GM18498 (cell line): ENCODE measurements at regions not wholly inside any gene's neighbourhood (a gene's known extent, or its start where the extent isn't known, plus 50 kb on each side); places are given as distances from the start of the nearest gene placed in this dataset.

Source experiments
- ATAC-seq: cut with Tn5 transposase; IDR thresholded peaks from one replicate; pipeline ENCODE4 v1.9.1; 2021; ENCODE audit warnings: mild to moderate bottlenecking, moderate library complexity; ENCODE audit not compliant: unreplicated experiment

GRCh38 chr15:62756326-62756994, 286.1 kb upstream of the TPM1 start:
- ATAC-seq, result no peak

GRCh38 chr15:62756995-62757360, 285.6 kb upstream of the TPM1 start:
- ATAC-seq, result no peak

DNA sequence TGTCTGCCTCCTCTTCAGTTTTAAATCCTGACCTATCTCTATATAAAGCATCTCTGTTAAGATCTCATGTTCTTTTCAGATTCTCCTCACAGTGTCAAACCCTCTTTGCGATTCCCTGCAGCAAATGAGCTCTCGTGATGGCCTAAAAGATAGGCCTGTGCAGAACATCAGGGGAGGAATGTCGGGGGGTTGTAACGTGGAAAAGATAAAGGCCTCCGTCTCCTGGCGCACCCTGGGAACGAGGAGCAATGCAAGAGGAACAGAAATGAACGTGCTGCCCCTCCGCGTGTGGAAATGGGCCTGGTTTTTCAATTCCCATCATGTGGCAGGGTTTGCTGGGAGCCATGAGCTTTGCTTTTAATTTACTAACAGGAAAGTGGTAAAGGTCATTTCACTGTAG, 285.0 kb upstream of the TPM1 start:
- no peak for ATAC-seq

DNA sequence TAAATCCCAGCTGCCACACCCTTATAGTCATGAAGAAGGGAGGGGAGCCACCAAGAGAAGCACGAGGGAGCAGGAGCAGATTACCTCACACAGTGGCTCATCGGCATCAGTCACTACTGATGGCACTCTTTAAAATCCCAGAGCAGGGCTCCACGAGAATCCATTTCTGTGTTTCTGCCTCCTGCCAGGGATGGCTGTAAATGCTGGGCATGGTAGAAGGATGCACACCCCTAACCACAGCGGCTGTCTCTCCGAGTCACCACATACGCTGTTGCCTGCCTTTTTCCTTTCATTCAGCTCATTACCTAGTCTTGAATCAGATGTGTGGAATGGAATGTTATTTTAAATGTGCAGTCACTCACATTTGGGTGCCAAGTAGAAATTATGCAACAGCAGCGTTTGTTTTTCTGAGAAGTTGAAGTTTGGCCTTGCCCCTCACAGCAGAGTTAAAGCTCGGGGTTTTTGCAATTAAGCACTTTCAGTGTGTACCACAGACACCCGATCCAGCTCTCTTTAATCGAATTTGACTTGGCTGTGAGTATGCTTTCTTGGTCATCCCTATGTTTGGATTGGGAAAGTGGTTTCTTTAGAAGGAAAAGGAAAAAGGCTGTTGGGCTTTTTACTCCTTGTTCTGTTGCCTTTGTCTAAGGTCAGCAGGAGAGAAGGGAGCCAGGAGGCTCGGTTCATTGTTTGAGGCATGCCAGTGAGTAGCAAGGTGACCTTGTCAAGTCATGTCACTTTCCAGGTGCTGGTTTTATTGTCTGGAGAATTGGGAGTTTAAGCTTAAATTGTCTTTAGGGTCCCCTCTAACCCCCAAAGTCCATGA, 284.2 kb upstream of the TPM1 start:
- ATAC-seq, result no peak

GRCh38 chr15:62758952-62759349, 283.6 kb upstream of the TPM1 start:
- ATAC-seq, result no peak

DNA sequence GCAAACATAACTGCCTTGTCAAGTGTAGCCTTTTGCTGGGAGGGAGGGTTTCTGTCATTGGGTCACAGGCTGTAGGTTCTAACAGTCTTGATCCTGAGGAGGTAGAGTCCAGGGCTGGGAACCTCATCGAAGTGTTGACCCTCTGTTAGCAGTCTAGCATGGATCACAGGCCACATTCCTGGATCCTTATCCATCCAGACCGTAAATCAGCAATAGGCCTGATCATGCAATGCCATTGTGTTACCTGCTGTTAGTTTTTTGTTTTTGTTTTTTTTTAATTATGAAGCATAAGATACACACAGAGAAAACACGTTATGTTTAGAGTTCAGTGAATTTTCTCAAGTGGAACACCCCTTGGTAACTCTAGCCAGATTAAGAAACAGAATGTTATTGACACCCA, 282.0 kb upstream of the TPM1 start:
- ATAC-seq, result no peak

GRCh38 chr15:62765916-62766315, 276.6 kb upstream of the TPM1 start:
- no peak for ATAC-seq

- no peak for ATAC-seq
These were observed 275.9 kb upstream of the TPM1 start for GRCh38 chr15:62766599-62766998.

DNA sequence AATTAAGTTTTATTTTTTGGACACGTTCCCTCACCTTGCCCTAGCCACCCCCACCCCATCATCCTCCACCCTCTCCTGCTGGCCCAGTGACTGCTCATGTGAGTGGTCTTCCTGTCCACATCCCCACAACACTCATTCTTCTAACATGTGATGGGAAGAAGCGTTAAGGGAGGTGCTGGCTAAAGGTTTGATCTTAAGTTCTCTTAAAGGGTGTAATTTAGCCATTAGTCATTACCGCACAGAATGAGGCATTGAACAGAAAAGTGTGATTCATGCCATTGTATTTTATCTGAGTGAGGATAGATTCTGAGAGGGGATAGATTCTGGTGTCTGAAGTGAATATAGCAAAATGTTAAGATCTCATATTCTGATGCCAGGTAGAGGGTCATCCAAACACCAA, 272.9 kb upstream of the TPM1 start:
- ATAC-seq, result no peak

- no peak for ATAC-seq
These were observed 272.4 kb upstream of the TPM1 start for GRCh38 chr15:62770111-62770660.

DNA sequence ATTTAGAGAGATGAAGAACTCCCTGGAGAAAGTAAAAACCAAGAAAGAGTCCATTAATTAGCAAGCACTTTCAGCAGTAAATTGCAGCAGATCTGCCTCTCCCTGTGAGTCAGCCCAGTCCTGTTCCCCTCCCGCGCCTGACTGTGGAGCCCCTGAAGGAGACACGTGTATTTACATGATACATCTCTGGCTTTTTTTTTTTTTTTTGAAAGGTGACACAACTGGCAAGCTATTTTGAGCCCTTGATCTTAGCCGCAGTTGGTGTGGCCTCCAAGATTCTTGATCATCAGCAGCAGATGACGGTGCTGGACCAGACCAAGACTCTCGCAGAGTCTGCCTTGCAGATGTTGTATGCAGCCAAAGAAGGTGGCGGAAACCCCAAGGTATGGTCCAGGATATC, 271.8 kb upstream of the TPM1 start:
- no peak for ATAC-seq

DNA sequence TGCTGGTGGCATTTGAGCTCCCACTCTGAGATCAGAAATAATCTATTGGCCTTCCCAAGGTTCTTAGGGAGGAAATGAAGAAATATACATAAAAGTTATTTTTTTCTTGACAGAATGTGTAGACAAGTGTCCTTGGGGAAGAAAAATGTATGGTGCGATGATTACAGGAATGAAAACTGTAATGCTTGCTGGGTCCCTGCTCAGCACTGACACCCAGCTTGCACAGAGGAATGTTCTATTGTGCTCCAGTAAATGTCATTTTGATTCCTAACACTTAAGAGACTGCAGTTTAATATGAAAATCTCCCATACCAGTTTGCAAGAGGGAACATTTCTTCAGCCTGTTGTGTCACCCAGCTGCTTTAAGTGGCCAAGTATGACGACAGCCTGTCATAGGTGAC, 271.3 kb upstream of the TPM1 start:
- no peak for ATAC-seq

DNA sequence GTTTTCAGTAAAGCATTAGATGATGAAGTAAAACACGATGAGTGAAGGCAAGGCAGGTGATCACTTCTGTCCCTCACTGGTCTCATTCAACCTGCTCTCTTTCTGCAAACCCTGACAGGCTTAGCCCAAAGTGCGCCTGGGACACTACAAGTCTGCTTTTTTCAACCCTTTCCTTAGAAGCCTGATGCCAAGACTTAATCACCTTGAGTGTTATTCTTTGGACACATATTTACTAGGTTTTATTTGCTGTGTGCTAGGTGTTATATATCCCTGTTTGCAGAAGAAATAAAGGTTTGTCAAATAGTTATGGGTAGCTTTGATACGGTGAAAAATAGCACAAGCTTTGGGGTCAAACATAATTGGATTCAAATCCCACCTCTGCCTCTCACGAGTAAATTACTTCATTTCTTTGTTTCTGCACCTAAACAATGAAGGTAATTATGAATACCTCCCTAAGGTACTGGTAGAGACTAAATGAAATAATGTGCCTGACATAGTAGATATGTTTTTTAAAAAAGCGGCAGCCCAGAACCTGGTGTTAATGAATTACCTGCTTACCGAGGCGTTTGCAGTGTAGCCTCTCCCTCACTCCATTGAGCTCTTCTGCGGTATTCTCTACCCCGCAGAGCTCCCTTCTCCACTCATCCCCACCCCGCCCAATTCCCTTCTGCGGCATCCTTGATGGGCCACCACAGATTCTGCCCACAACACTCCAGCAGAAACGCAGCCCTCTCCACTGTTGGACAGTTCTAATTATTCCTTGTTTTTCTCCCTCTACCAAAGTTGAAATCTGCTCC, 269.0 kb upstream of the TPM1 start:
- ATAC-seq, result no peak

DNA sequence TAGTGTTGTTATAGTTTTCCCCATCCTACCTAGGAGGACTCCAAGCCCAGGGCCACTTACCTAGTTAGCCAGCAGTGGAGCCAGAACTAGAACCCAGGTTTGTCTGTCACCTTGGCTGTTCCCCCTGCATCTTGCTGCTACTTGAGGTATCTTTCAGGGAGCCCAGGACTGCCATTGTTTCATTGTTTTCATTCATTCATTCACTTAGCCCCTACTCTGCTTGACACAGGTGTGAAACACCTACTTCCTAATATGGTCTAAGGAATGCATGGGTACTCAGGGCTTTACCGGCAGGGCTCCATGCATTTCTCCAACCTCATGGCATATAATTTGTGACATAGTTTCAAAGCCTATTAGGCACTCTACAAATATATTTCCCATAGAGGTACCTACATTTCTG, 266.6 kb upstream of the TPM1 start:
- no peak for ATAC-seq

- no peak for ATAC-seq
These were observed 264.9 kb upstream of the TPM1 start for GRCh38 chr15:62777671-62778070.

GRCh38 chr15:62779036-62779770, 263.3 kb upstream of the TPM1 start:
- ATAC-seq, result no peak

- no peak for ATAC-seq
These were observed 262.6 kb upstream of the TPM1 start for GRCh38 chr15:62779899-62780298.

- ATAC-seq, result no peak
These were observed 261.5 kb upstream of the TPM1 start for GRCh38 chr15:62781081-62781497.

DNA sequence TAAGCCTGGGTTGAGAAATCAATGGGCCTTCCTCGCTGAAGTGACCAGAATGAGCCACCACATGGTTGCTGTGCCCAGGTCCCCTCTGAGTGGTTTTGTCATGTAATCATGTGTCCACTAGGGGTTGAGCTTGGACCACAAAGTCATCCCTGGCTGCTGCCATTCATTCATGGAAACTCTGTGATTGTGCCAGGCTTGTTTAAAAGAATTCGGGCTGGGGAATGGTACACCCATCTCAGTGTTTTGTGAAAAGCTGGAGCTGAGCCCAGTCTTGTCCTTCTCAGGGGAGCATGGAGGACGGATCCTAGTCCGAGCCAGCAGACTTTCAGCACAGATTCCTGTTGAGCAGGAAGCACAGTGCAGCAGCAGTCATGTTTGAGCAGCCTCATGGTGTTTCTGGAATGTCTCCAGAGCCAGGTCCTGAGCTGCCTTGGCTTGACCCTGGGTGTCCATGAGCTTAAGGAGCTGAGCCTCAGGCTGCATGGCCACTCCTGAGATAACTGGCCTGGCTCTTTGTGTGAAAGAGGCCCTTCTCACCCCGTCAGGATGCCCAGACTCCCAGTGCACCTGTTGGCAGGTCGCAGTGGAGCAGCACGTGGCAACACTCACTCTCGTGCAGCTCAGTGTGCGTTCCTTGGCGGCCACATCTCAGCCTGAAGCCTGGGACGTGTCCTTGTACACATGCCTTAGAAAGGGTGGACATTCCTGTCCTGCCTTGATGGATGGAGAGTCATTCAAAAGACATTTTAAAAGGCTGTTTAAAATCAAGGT, 260.3 kb upstream of the TPM1 start:
- ATAC-seq, result no peak

GRCh38 chr15:62782896-62783295, 259.7 kb upstream of the TPM1 start:
- ATAC-seq, result no peak
